ENCODE measurements at regions not wholly inside any gene's neighbourhood (a gene's known extent, or its start where the extent isn't known, plus 50 kb on each side); places are given as distances from the start of the nearest gene placed in this dataset.

GRCh38 chr12:84785951-84786350 lies 126.6 kb downstream of the SLC6A15 start:
- no peaks in the 10 kb centered on the region for H3K36me3 ChIP-seq (replicated peaks in 1 of 2; ENCODE audit: insufficient read depth in 1 of 2, low read depth in 2 of 2)
- no peak overlapping the region for H3K27ac ChIP-seq
- no peaks in the 10 kb centered on the region for H3K9me3 ChIP-seq
- no peak for DNase-seq
- TF ChIP-seq POLR2A (IDR thresholded peaks at IDR 0.05): no peak
- TF ChIP-seq CTCF (IDR thresholded peaks at IDR 0.05): no peak
- no peaks in the 10 kb centered on the region for H3K27me3 ChIP-seq
- H3K4me1 ChIP-seq: no peaks in the 10 kb centered on the region
- ATAC-seq: no peak
- H3K4me3 ChIP-seq: no peak overlapping the region
- WGBS, 2 donors: 20 to 26% methylated on average over 1 of the region's 1 CpG
- intact Hi-C loops (cut with DNase I): no loop called here

GRCh38 chr12:84785281-84785680 lies 127.3 kb downstream of the SLC6A15 start:
- Histone ChIP-seq H3K36me3 (replicated peaks in 1 of 2; ENCODE audit: insufficient read depth in 1 of 2, low read depth in 2 of 2) (no peaks in the 10 kb centered on the region), H3K27ac (no peak overlapping the region), H3K27me3 (no peaks in the 10 kb centered on the region), H3K4me1 (no peaks in the 10 kb centered on the region), H3K9me3 (no peaks in the 10 kb centered on the region), H3K4me3 (no peak overlapping the region)
- 44 to 45% methylated on average over 1 of the region's 1 CpG for WGBS, 2 donors
- no peak for DNase-seq
- TF ChIP-seq POLR2A (IDR thresholded peaks at IDR 0.05) (no peak), CTCF (IDR thresholded peaks at IDR 0.05) (no peak)
- ATAC-seq: no peak
- intact Hi-C loops (cut with DNase I): no loop called here

GRCh38 chr12:84779169-84779568 lies 133.4 kb downstream of the SLC6A15 start:
- intact Hi-C loops (cut with DNase I): no loop called here
- DNase-seq (no peak), ATAC-seq (no peak)
- no peaks in the 10 kb centered on the region for H3K36me3 ChIP-seq (replicated peaks in 1 of 2; ENCODE audit: insufficient read depth in 1 of 2, low read depth in 2 of 2)
- no peak overlapping the region for H3K4me3 ChIP-seq
- H3K27ac ChIP-seq: no peak overlapping the region
- TF ChIP-seq POLR2A (IDR thresholded peaks at IDR 0.05) (no peak), CTCF (IDR thresholded peaks at IDR 0.05) (no peak)
- H3K9me3 ChIP-seq: no peaks in the 10 kb centered on the region
- no peaks in the 10 kb centered on the region for H3K4me1 ChIP-seq
- H3K27me3 ChIP-seq: no peaks in the 10 kb centered on the region
- WGBS, 2 donors: 56 to 67% methylated on average over 5 of the region's 5 CpGs

GRCh38 chr12:84772281-84772680 lies 140.3 kb downstream of the SLC6A15 start:
- intact Hi-C loops (cut with DNase I): no loop called here
- TF ChIP-seq CTCF (IDR thresholded peaks at IDR 0.05) (no peak), POLR2A (IDR thresholded peaks at IDR 0.05) (no peak)
- ATAC-seq: no peak
- Histone ChIP-seq H3K36me3 (replicated peaks in 1 of 2; ENCODE audit: insufficient read depth in 1 of 2, low read depth in 2 of 2) (no peaks in the 10 kb centered on the region), H3K4me1 (no peaks in the 10 kb centered on the region), H3K27ac (no peak overlapping the region), H3K9me3 (no peaks in the 10 kb centered on the region), H3K4me3 (no peak overlapping the region), H3K27me3 (no peaks in the 10 kb centered on the region)
- 35 to 42% methylated on average over 2 of the region's 2 CpGs for WGBS, 2 donors
- no peak for DNase-seq

GRCh38 chr12:84767079-84767478 lies 145.5 kb downstream of the SLC6A15 start:
- intact Hi-C loops (cut with DNase I): no loop called here
- Histone ChIP-seq H3K4me3 (no peak overlapping the region), H3K4me1 (no peaks in the 10 kb centered on the region), H3K9me3 (no peaks in the 10 kb centered on the region), H3K27me3 (no peaks in the 10 kb centered on the region), H3K27ac (no peak overlapping the region), H3K36me3 (replicated peaks in 1 of 2; ENCODE audit: insufficient read depth in 1 of 2, low read depth in 2 of 2) (no peaks in the 10 kb centered on the region)
- no peak for TF ChIP-seq CTCF (IDR thresholded peaks at IDR 0.05)
- WGBS, 2 donors: 35 to 67% methylated on average over 1 of the region's 1 CpG
- DNase-seq (no peak), ATAC-seq (no peak)
